Neural cell (in vitro differentiated cells): ENCODE measurements at regions not wholly inside any gene's neighbourhood (a gene's known extent, or its start where the extent isn't known, plus 50 kb on each side); places are given as distances from the start of the nearest gene placed in this dataset.

Experiments
- H2AFZ ChIP-seq: fragments of 200-600, 300-800 bp; sonication (generic), shearing (Covaris generic); 2 replicates; pipeline ENCODE4 v1.6.0; 2014; ENCODE audit warnings: low read depth, mild to moderate bottlenecking, antibody characterized with exemption, low read length, moderate library complexity
- H3F3A ChIP-seq: fragments of 200-600 bp; shearing (Covaris generic); 2 replicates; pipeline ENCODE4 v1.6.1; 2016; ENCODE audit warnings: mild to moderate bottlenecking, moderate library complexity, mixed read lengths, antibody characterized with exemption, low read length; ENCODE audit not compliant: insufficient read depth, poor library complexity, severe bottlenecking
- H3K27ac ChIP-seq: fragments of 200-600, 300-800 bp; sonication (generic), shearing (Covaris generic); 2 replicates; pipeline ENCODE4 v1.5.1; 2014; ENCODE audit warnings: mild to moderate bottlenecking, low read length, moderate library complexity
- H3K27me3 ChIP-seq: fragments of 300-800, 200-600 bp; sonication (generic), shearing (Covaris generic); 2 replicates; pipeline ENCODE4 v1.6.0; 2014; ENCODE audit warnings: mild to moderate bottlenecking, low read depth, low read length, moderate library complexity; ENCODE audit not compliant: insufficient read depth
- H3K36me3 ChIP-seq: fragments of 300-800, 200-600 bp; sonication (generic), shearing (Covaris generic); 2 replicates; pipeline ENCODE4 v1.5.1; 2014; ENCODE audit warnings: mild to moderate bottlenecking, antibody characterized with exemption, low read length, moderate library complexity; ENCODE audit not compliant: insufficient read depth
- H3K4me2 ChIP-seq: fragments of 300-800, 200-600 bp; sonication (generic), shearing (Covaris generic); 2 replicates; pipeline ENCODE4 v1.6.0; 2014; ENCODE audit warnings: mild to moderate bottlenecking, low read length
- H3K4me3 ChIP-seq: fragments of 300-800, 200-600 bp; sonication (generic), shearing (Covaris generic); 2 replicates; pipeline ENCODE4 v1.5.1; 2014; ENCODE audit warnings: mild to moderate bottlenecking, low read length, moderate library complexity
- H3K79me2 ChIP-seq: fragments of 200-600 bp; shearing (Covaris generic); replicated peaks from 2 replicates; pipeline ENCODE4 v1.6.0; 2014; ENCODE audit warnings: mild to moderate bottlenecking, low read length, moderate library complexity; ENCODE audit not compliant: insufficient read depth
- H3K9ac ChIP-seq: fragments of 300-800, 200-600 bp; sonication (generic), shearing (Covaris generic); 2 replicates; pipeline ENCODE4 v1.6.1; 2016; ENCODE audit warnings: mild to moderate bottlenecking, low read length, mixed read lengths
- H3K9me2 ChIP-seq: fragments of 200-600 bp; shearing (Covaris generic); 2 replicates; pipeline ENCODE4 v1.6.1; 2016; ENCODE audit warnings: mild to moderate bottlenecking, low read length, mixed read lengths; ENCODE audit not compliant: insufficient read depth
- H3K9me3 ChIP-seq: fragments of 200-600, 300-800 bp; sonication (generic), shearing (Covaris generic); 2 replicates; pipeline ENCODE4 v1.6.1; 2016; ENCODE audit warnings: mild to moderate bottlenecking, mixed run types, low read length, moderate library complexity, mixed read lengths
- H4K20me1 ChIP-seq: fragments of 200-600 bp; shearing (Covaris generic); 2 replicates; pipeline ENCODE4 v1.6.1; 2016; ENCODE audit warnings: mild to moderate bottlenecking, mixed run types; ENCODE audit not compliant: insufficient read depth
- EP300 ChIP-seq: fragments of 450-650 bp; conservative IDR thresholded peaks from 2 replicates; pipeline ENCODE4 v1.6.1; 2014; ENCODE audit warnings: antibody characterized with exemption, mild to moderate bottlenecking, moderate library complexity; ENCODE audit not compliant: poor library complexity, severe bottlenecking
- EZH2 ChIP-seq: fragments of 200-600, 300-800 bp; shearing (Covaris generic), sonication (generic); IDR thresholded peaks from 2 replicates; pipeline ENCODE4 v1.6.1; 2014; ENCODE audit warnings: antibody characterized with exemption, low read length, borderline replicate concordance, mild to moderate bottlenecking; ENCODE audit not compliant: insufficient read depth, poor library complexity, severe bottlenecking
- POLR2AphosphoS5 ChIP-seq: IDR thresholded peaks from 2 replicates; pipeline ENCODE4 v1.6.1; 2012
- RAD21 ChIP-seq: fragments of 450-650 bp; conservative IDR thresholded peaks from 2 replicates; pipeline ENCODE4 v1.6.1; 2014; ENCODE audit warnings: antibody characterized with exemption, mild to moderate bottlenecking, moderate library complexity
- SMC3 ChIP-seq: fragments of 450-650 bp; conservative IDR thresholded peaks from 2 replicates; pipeline ENCODE4 v1.6.1; 2014; ENCODE audit warnings: antibody characterized with exemption, mild to moderate bottlenecking, moderate library complexity; ENCODE audit not compliant: poor library complexity
- TAF1 ChIP-seq: IDR thresholded peaks from 2 replicates; pipeline ENCODE4 v1.6.1; 2012; ENCODE audit warnings: low read depth
- TF ChIP-seq, protein P1 (sequence below): IDR thresholded peaks from 2 replicates; pipeline ENCODE4 v1.6.1; 2012; ENCODE audit warnings: borderline replicate concordance

DNA sequence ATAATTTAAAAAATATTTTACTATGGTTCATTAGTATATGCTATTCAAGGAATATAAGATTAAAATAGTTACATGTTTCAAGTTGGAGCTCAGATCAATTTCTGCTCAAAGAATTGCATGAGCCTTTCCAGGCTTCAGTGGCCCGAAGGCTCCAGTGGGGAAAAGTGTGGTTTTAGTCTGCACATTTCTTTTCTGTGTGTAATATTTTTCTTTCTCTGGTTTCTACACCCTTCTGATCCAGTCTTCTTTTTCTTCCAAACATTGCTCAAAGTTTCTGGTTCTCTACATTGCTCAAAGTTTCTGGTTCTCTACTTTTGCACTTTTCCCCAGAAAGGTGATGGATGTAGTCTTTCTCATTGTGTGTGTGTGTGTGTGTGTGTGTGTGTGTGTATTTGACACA is 64.7 kb upstream of the OXGR1 start:
- Histone ChIP-seq H3K9ac (no peak overlapping the region), H3K27ac (no peak overlapping the region), H3K79me2 (no peaks in the 10 kb centered on the region), H3K4me2 (no peak overlapping the region), H4K20me1 (no peaks in the 10 kb centered on the region), H3K9me2 (no peaks in the 10 kb centered on the region), H3F3A (no peaks in the 10 kb centered on the region), H3K9me3 (no peaks in the 10 kb centered on the region), H2AFZ (no peak overlapping the region), H3K27me3 (no peaks in the 10 kb centered on the region), H3K4me3 (no peak overlapping the region), H3K36me3 (no peaks in the 10 kb centered on the region)
- TF ChIP-seq, protein P1, sequence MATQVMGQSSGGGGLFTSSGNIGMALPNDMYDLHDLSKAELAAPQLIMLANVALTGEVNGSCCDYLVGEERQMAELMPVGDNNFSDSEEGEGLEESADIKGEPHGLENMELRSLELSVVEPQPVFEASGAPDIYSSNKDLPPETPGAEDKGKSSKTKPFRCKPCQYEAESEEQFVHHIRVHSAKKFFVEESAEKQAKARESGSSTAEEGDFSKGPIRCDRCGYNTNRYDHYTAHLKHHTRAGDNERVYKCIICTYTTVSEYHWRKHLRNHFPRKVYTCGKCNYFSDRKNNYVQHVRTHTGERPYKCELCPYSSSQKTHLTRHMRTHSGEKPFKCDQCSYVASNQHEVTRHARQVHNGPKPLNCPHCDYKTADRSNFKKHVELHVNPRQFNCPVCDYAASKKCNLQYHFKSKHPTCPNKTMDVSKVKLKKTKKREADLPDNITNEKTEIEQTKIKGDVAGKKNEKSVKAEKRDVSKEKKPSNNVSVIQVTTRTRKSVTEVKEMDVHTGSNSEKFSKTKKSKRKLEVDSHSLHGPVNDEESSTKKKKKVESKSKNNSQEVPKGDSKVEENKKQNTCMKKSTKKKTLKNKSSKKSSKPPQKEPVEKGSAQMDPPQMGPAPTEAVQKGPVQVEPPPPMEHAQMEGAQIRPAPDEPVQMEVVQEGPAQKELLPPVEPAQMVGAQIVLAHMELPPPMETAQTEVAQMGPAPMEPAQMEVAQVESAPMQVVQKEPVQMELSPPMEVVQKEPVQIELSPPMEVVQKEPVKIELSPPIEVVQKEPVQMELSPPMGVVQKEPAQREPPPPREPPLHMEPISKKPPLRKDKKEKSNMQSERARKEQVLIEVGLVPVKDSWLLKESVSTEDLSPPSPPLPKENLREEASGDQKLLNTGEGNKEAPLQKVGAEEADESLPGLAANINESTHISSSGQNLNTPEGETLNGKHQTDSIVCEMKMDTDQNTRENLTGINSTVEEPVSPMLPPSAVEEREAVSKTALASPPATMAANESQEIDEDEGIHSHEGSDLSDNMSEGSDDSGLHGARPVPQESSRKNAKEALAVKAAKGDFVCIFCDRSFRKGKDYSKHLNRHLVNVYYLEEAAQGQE = no peak

DNA sequence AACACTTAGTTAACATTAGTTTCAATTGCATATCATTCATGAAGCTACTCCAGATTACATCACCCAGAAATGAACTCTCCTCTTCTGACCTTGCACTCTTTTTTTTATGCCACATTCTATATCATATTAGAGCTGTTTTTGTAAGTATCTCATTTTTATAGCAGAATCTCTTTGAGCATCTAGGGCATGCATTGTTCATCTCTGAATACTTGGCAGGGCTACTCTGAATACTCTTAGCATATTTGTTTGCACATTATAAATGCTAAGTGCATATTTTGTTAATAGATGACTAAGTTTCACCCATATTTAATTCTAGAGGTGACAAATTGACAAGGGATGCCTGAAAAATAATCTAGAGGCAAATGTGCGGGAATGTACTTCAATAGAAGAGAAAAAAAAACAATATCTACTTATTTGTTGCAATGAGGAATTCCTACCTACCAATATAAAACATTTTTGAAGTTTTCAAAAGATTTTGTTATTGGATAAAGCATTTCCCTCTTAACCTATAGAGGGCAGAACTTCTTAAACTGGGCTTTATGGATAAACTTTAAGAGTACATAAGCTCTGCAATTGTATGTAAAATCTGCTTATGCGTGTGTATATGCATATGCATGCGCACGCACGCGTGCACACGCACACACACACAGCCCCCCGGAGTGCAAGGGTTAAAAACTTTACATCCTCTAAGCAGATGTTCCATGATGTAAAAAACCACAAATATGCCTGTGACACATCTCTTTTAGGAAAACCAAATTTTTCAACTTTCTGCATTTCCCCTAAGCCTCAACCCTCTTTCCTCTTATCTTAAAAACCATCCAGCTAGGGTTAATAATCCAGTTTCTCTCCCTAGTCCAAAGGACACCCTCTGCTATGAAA is 73.0 kb upstream of the OXGR1 start:
- Histone ChIP-seq H3K9me2 (no peaks in the 10 kb centered on the region), H3K27ac (no peak overlapping the region), H3K4me2 (no peak overlapping the region), H3K36me3 (no peaks in the 10 kb centered on the region), H3F3A (no peaks in the 10 kb centered on the region), H4K20me1 (no peaks in the 10 kb centered on the region), H3K9me3 (no peaks in the 10 kb centered on the region), H2AFZ (no peak overlapping the region), H3K4me3 (no peak overlapping the region), H3K27me3 (no peaks in the 10 kb centered on the region), H3K79me2 (no peaks in the 10 kb centered on the region), H3K9ac (no peak overlapping the region)
- TF ChIP-seq RAD21 = no peak
- no peak for TF ChIP-seq SMC3
- no peak for TF ChIP-seq EZH2
- TF ChIP-seq POLR2AphosphoS5 = no peak
- no peak for TF ChIP-seq EP300
- no peak for TF ChIP-seq TAF1
- TF ChIP-seq, protein P1 = no peak
